HEK293 (cell line): ENCODE measurements at regions not wholly inside any gene's neighbourhood (a gene's known extent, or its start where the extent isn't known, plus 50 kb on each side); places are given as distances from the start of the nearest gene placed in this dataset.

Experiments used
- CTCF ChIA-PET: fragments of 350-600 bp; formaldehyde crosslinking; extraction: SDS; loops from one replicate; lab custom pipeline; 2021; ENCODE audit warnings: antibody characterized with exemption; lab: Yijun Ruan, JAX
- POLR2A ChIA-PET: fragments of 300-600 bp; formaldehyde crosslinking; extraction: SDS; loops from one replicate; lab custom pipeline; 2020; ENCODE audit warnings: antibody characterized with exemption, inconsistent platforms; lab: Yijun Ruan, JAX
- H3K27ac ChIP-seq: fragments of 200-500 bp; sonication (Bioruptor generic); 2 replicates; pipeline ENCODE4 v1.5.1; 2014; ENCODE audit warnings: low read depth, low read length, control low read depth, inconsistent platforms; ENCODE audit errors: extremely low read depth
- H3K36me3 ChIP-seq, 2 experiments: fragments of 200-500 bp in 1 of 2; sonication (Bioruptor generic) in 1 of 2; 1 replicate in 1 of 2; 2 replicates in 1 of 2; pipeline ENCODE4 v1.5.1; 2014 to 2017; ENCODE audit warnings: inconsistent platforms in 2 of 2, low read length in 2 of 2; ENCODE audit not compliant: control insufficient read depth in 2 of 2, insufficient read depth in 1 of 2
- H3K4me1 ChIP-seq: fragments of 200-500 bp; sonication (Bioruptor generic); 2 replicates; pipeline ENCODE4 v1.5.1; 2014; ENCODE audit warnings: mild to moderate bottlenecking, low read length, inconsistent platforms; ENCODE audit not compliant: control insufficient read depth, insufficient read depth
- H3K4me3 ChIP-seq: 2 replicates; pipeline ENCODE4 v1.5.1; 2011; ENCODE audit warnings: low read depth, mild to moderate bottlenecking, control low read depth, low read length, moderate library complexity
- H3K9me3 ChIP-seq: fragments of 200-500 bp; sonication (Bioruptor generic); 2 replicates; pipeline ENCODE4 v1.5.1; 2014; ENCODE audit warnings: low read depth, low read length, inconsistent platforms; ENCODE audit not compliant: control insufficient read depth, insufficient read depth
- MZF1 ChIP-seq: fragments of 450-650 bp; formaldehyde crosslinking; IDR thresholded peaks from 2 replicates; pipeline ENCODE4 v1.5.1; 2017; ENCODE audit warnings: missing biosample characterization, missing genetic modification characterization, borderline replicate concordance
- SETDB1 ChIP-seq: IDR thresholded peaks from one replicate; pipeline ENCODE4 v1.6.1; 2017; ENCODE audit warnings: mild to moderate bottlenecking, low read length, moderate library complexity, mixed read lengths; ENCODE audit not compliant: insufficient read length
- ZBTB44 ChIP-seq: fragments of 450-650 bp; IDR thresholded peaks from 2 replicates; pipeline ENCODE4 v1.5.1; 2018; ENCODE audit warnings: missing biosample characterization, mild to moderate bottlenecking, missing genetic modification characterization
- ZBTB49 ChIP-seq: fragments of 450-650 bp; formaldehyde crosslinking; IDR thresholded peaks from 2 replicates; pipeline ENCODE4 v1.5.1; 2016; ENCODE audit warnings: missing biosample characterization, missing genetic modification characterization, low read depth
- ZIC2 ChIP-seq: fragments of 450-650 bp; formaldehyde crosslinking; IDR thresholded peaks from 2 replicates; pipeline ENCODE4 v1.5.1; 2016; ENCODE audit warnings: missing biosample characterization, missing genetic modification characterization
- ZNF16 ChIP-seq: fragments of 450-650 bp; formaldehyde crosslinking; IDR thresholded peaks from 2 replicates; pipeline ENCODE4 v1.5.1; 2016; ENCODE audit warnings: low read depth, missing biosample characterization, missing genetic modification characterization
- ZNF18 ChIP-seq: fragments of 450-650 bp; formaldehyde crosslinking; IDR thresholded peaks from 2 replicates; pipeline ENCODE4 v1.5.1; 2016; ENCODE audit warnings: missing biosample characterization, missing genetic modification characterization
- ZNF223 ChIP-seq: fragments of 450-650 bp; formaldehyde crosslinking; IDR thresholded peaks from 2 replicates; pipeline ENCODE4 v1.5.1; 2016; ENCODE audit warnings: missing biosample characterization, missing genetic modification characterization
- ZNF37A ChIP-seq: fragments of 450-650 bp; IDR thresholded peaks from 2 replicates; pipeline ENCODE4 v1.5.1; 2018; ENCODE audit warnings: missing biosample characterization, missing genetic modification characterization
- ZNF580 ChIP-seq: fragments of 450-650 bp; formaldehyde crosslinking; IDR thresholded peaks from 2 replicates; pipeline ENCODE4 v1.5.1; 2016; ENCODE audit warnings: missing biosample characterization, missing genetic modification characterization
- ZNF677 ChIP-seq: fragments of 450-650 bp; IDR thresholded peaks from 2 replicates; pipeline ENCODE4 v1.5.0; 2018; ENCODE audit warnings: missing biosample characterization, mild to moderate bottlenecking, missing genetic modification characterization, moderate library complexity
- ZNF76 ChIP-seq: fragments of 450-650 bp; formaldehyde crosslinking; IDR thresholded peaks from 2 replicates; pipeline ENCODE4; 2016; ENCODE audit warnings: low read depth, missing biosample characterization, missing genetic modification characterization, borderline replicate concordance
- ZNF777 ChIP-seq: fragments of 450-650 bp; formaldehyde crosslinking; IDR thresholded peaks from 2 replicates; pipeline ENCODE4 v1.5.1; 2017; ENCODE audit warnings: missing biosample characterization, missing genetic modification characterization, borderline replicate concordance
- ZSCAN23 ChIP-seq: fragments of 450-650 bp; formaldehyde crosslinking; IDR thresholded peaks from 2 replicates; pipeline ENCODE4 v1.5.1; 2016; ENCODE audit warnings: missing biosample characterization, missing genetic modification characterization

- POLR2A ChIA-PET, result no interaction called here
- Histone ChIP-seq H3K9me3 (no peaks in the 10 kb centered on the region), H3K4me3 (no peak overlapping the region), H3K27ac (no peak overlapping the region), H3K4me1 (peaks cover 6% of the 10 kb centered on the region), H3K36me3 (no peaks in the 10 kb centered on the region)
- TF ChIP-seq SETDB1 (peak; percentile 47), ZBTB44 (tag by site-specific recombination) (no peak), ZNF16 (tag by site-specific recombination) (no peak), ZNF76 (tag by site-specific recombination) (no peak), ZNF37A (tag by site-specific recombination) (no peak), ZBTB49 (tag by site-specific recombination) (no peak)
- CTCF ChIA-PET, result interaction anchor here (0.6 kb wide), 1 partner anchor 370 kb away, joined by 8 read pairs; no protein-coding TSS in a partner anchor
These were observed 73.5 kb upstream of the ANKRD55 start for GRCh38 chr5:56306433-56307150.

- Histone ChIP-seq H3K4me3 (no peak overlapping the region), H3K9me3 (no peaks in the 10 kb centered on the region), H3K36me3 (no peaks in the 10 kb centered on the region), H3K4me1 (peaks cover 1% of the 10 kb centered on the region; the same call in 1 of the 2 replicates), H3K27ac (no peak overlapping the region)
- POLR2A ChIA-PET, result no interaction called here
- TF ChIP-seq ZNF580 (tag by site-specific recombination) (no peak), ZNF223 (no peak)
- CTCF ChIA-PET, result interaction anchor here (0.5 to 1.9 kb wide), 3 partner anchors 40 to 915 kb away, joined by 3 to 6 read pairs (median 3); no protein-coding TSS in a partner anchor
These were observed 72.1 kb upstream of the ANKRD55 start for GRCh38 chr5:56305001-56305950.

GRCh38 chr5:56303511-56303910, 70.4 kb upstream of the ANKRD55 start:
- no peak for TF ChIP-seq ZNF18 (tag by site-specific recombination)
- TF ChIP-seq ZSCAN23 (tag by site-specific recombination), result no peak
- TF ChIP-seq ZNF777 (tag by site-specific recombination), result no peak
- no peak for TF ChIP-seq MZF1 (tag by site-specific recombination)
- 0 out of 2 replicates have a peak, but pooled peaks have one; percentile 20 for TF ChIP-seq ZIC2 (tag by site-specific recombination)
- no peak for TF ChIP-seq ZNF677 (tag by site-specific recombination)
- TF ChIP-seq, all 188 proteins: peak for 1
- no peak overlapping the region for H3K4me3 ChIP-seq
- CTCF ChIA-PET, result interaction anchor here (0.6 to 1.9 kb wide), 8 partner anchors 9 to 582 kb away, joined by 3 to 10 read pairs (median 4); no protein-coding TSS in a partner anchor
- H3K27ac ChIP-seq, result no peak overlapping the region
- H3K4me1 ChIP-seq, result no peaks in the 10 kb centered on the region
- H3K9me3 ChIP-seq, result no peaks in the 10 kb centered on the region
- POLR2A ChIA-PET, result no interaction called here
- no peaks in the 10 kb centered on the region for H3K36me3 ChIP-seq
